Astrocyte of the cerebellum (primary cell): ENCODE measurements at regions not wholly inside any gene's neighbourhood (a gene's known extent, or its start where the extent isn't known, plus 50 kb on each side); places are given as distances from the start of the nearest gene placed in this dataset.

ENCODE experiments used
- DNase-seq: peaks from one replicate; pipeline ENCODE4 v3.0.0-alpha.2; 2011; ENCODE audit warnings: low read depth
- H3K4me3 ChIP-seq: 2 replicates; pipeline ENCODE4 v1.5.1; 2011; ENCODE audit warnings: mild to moderate bottlenecking, low read depth, low read length, moderate library complexity
- CTCF ChIP-seq: IDR thresholded peaks from 2 replicates; pipeline ENCODE4 v1.5.1; 2012; ENCODE audit warnings: low read length, low read depth, moderate library complexity, mild to moderate bottlenecking; ENCODE audit errors: missing control alignments
- in situ Hi-C: cut with HindIII; loops from 2 replicates; pipeline ENCODE4 v1.10.0; 2017; ENCODE audit warnings: low sequenced_read_pairs

- in situ Hi-C loops: no loop called here
- no peak for DNase-seq
- no peak for TF ChIP-seq CTCF
- H3K4me3 ChIP-seq: no peak overlapping the region
These were observed 391.7 kb upstream of the ADARB2 start for GRCh38 chr10:2128991-2129390.

- H3K4me3 ChIP-seq: no peak overlapping the region
- in situ Hi-C loops: no loop called here
- TF ChIP-seq CTCF: no peak
- no peak for DNase-seq
These were observed 386.8 kb upstream of the ADARB2 start for GRCh38 chr10:2124135-2124534.

GRCh38 chr10:2122431-2123124 lies 385.3 kb upstream of the ADARB2 start:
- TF ChIP-seq CTCF: no peak
- no peak overlapping the region for H3K4me3 ChIP-seq
- DNase-seq: no peak
- in situ Hi-C loops: no loop called here

GRCh38 chr10:2121929-2122328 lies 384.6 kb upstream of the ADARB2 start:
- in situ Hi-C loops: no loop called here
- H3K4me3 ChIP-seq: no peak overlapping the region
- no peak for DNase-seq
- TF ChIP-seq CTCF: no peak

GRCh38 chr10:2121315-2121714 lies 384.0 kb upstream of the ADARB2 start:
- in situ Hi-C loops: no loop called here
- no peak for DNase-seq
- H3K4me3 ChIP-seq: no peak overlapping the region
- no peak for TF ChIP-seq CTCF

GRCh38 chr10:2120746-2121145 lies 383.4 kb upstream of the ADARB2 start:
- DNase-seq: no peak
- in situ Hi-C loops: no loop called here
- no peak overlapping the region for H3K4me3 ChIP-seq
- TF ChIP-seq CTCF: no peak
